Lower lobe of right lung (tissue), 2 donors: ENCODE measurements at regions not wholly inside any gene's neighbourhood (a gene's known extent, or its start where the extent isn't known, plus 50 kb on each side); places are given as distances from the start of the nearest gene placed in this dataset.

Source experiments
- ATAC-seq, 2 donors: fragments of 200-7000 bp; cut with Tn5 transposase; one replicate each; pipeline ENCODE4 v1.9.1; 2020 to 2022; ENCODE audit warnings: mild to moderate bottlenecking in 2 of 2, moderate library complexity in 2 of 2
- DNase-seq: peaks from one replicate; pipeline ENCODE4 v3.0.0-alpha.2; 2020
- H3K27ac ChIP-seq: fragments of 200-600 bp; one replicate; pipeline ENCODE4 v1.8.0; 2022
- H3K27me3 ChIP-seq: fragments of 200-600 bp; one replicate; pipeline ENCODE4 v1.8.0; 2022; ENCODE audit warnings: low read depth
- H3K36me3 ChIP-seq: fragments of 200-600 bp; one replicate; pipeline ENCODE4 v1.8.0; 2022; ENCODE audit warnings: mild to moderate bottlenecking
- H3K4me1 ChIP-seq: fragments of 200-600 bp; one replicate; pipeline ENCODE4 v1.8.0; 2022
- H3K4me3 ChIP-seq: fragments of 200-600 bp; one replicate; pipeline ENCODE4 v1.8.0; 2022; ENCODE audit warnings: mild to moderate bottlenecking
- H3K9me3 ChIP-seq: fragments of 200-600 bp; one replicate; pipeline ENCODE4 v1.8.0; 2022
- intact Hi-C: fragments of 100-400 bp; cut with DNase I; formaldehyde crosslinking; loops from one replicate; pipeline ENCODE4 v1.11.0; 2022
- TF ChIP-seq, protein P1 (sequence below): fragments of 200-600 bp; IDR thresholded peaks from one replicate; pipeline ENCODE4 v1.8.0; 2022; ENCODE audit warnings: antibody characterized with exemption, mild to moderate bottlenecking
- donor health status: DM: no; HTN: yes; CAD: no; lungs with severe emphysema.

DNA sequence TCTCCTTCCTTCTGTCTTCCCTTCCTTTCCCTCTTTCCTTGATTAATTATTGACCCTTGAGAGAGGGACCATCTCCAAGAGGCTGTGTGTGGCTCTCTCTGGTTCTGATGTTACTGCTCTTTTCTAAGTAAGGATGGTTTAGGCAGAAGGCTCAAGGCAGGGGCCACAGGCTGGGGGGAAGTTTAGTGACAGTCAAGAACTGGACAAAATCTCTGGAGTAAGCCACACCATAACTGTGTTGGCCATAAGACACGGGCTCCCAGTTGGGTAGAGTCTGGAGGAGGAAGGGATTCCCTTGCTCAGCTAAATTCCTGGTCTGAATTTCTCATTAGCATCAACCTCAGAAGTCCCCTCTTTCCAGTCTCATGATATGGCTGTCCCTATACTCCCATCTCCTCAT is 74.7 kb downstream of the BUD13 start:
- Histone ChIP-seq H3K27me3 (peaks cover 8% of the 10 kb centered on the region), H3K9me3 (no peaks in the 10 kb centered on the region), H3K36me3 (no peaks in the 10 kb centered on the region), H3K4me3 (no peak overlapping the region), H3K4me1 (no peaks in the 10 kb centered on the region), H3K27ac (no peak overlapping the region)
- TF ChIP-seq, protein P1, sequence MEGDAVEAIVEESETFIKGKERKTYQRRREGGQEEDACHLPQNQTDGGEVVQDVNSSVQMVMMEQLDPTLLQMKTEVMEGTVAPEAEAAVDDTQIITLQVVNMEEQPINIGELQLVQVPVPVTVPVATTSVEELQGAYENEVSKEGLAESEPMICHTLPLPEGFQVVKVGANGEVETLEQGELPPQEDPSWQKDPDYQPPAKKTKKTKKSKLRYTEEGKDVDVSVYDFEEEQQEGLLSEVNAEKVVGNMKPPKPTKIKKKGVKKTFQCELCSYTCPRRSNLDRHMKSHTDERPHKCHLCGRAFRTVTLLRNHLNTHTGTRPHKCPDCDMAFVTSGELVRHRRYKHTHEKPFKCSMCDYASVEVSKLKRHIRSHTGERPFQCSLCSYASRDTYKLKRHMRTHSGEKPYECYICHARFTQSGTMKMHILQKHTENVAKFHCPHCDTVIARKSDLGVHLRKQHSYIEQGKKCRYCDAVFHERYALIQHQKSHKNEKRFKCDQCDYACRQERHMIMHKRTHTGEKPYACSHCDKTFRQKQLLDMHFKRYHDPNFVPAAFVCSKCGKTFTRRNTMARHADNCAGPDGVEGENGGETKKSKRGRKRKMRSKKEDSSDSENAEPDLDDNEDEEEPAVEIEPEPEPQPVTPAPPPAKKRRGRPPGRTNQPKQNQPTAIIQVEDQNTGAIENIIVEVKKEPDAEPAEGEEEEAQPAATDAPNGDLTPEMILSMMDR, result no peak
- intact Hi-C loops, result no loop called here
- ATAC-seq, result no peak
- no peak for DNase-seq

DNA sequence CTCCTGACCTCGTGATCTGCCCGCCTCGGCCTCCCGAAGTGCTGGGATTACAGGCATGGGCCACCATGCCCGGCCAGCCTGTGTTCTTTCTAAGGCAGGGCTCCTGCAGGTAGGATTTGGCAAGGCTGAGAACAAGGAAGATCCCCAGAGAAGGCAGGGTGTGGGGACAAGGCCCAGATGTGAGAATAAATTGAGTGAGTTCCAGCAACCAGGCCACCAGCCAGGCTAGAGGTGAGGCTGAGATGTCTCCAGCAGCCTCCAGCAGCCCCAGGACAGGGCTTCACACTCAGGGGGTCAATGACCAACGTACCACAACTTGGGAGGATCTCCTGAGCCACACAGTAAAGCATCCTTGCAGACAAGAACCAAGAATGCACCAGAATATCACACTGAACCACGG is 75.1 kb downstream of the BUD13 start:
- TF ChIP-seq, protein P1, result no peak
- Histone ChIP-seq H3K9me3 (no peaks in the 10 kb centered on the region), H3K36me3 (no peaks in the 10 kb centered on the region), H3K4me3 (no peak overlapping the region), H3K4me1 (no peaks in the 10 kb centered on the region), H3K27ac (no peak overlapping the region), H3K27me3 (peaks cover 8% of the 10 kb centered on the region)
- intact Hi-C loops, result no loop called here
- DNase-seq (peak; percentile 9), ATAC-seq (no peak)

DNA sequence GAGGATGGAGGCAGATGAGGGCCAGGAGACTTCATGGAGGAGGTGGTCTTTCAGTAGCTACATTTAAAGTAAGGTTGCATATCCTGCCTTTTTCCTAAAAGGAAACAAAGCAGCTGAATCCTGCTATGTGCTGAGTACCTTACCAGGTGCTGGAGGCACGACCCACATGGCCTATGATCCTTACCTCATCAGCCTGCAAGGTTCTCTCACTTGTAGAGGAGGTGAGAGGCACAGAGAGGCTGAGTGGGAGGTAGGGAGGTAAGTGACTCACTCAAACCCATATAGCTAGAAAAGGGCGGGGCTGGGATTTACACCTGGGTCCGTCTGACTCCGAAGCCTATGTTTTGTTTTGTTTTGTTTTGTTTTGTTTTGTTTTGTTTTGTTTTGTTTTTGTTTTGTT is 75.8 kb downstream of the BUD13 start:
- H3K4me1 ChIP-seq, result no peaks in the 10 kb centered on the region
- H3K36me3 ChIP-seq, result no peaks in the 10 kb centered on the region
- TF ChIP-seq, protein P1, result no peak
- no peak for ATAC-seq
- peaks cover 8% of the 10 kb centered on the region for H3K27me3 ChIP-seq
- intact Hi-C loops, result no loop called here
- H3K9me3 ChIP-seq, result no peaks in the 10 kb centered on the region
- no peak overlapping the region for H3K4me3 ChIP-seq
- DNase-seq, result no peak
- H3K27ac ChIP-seq, result no peak overlapping the region

DNA sequence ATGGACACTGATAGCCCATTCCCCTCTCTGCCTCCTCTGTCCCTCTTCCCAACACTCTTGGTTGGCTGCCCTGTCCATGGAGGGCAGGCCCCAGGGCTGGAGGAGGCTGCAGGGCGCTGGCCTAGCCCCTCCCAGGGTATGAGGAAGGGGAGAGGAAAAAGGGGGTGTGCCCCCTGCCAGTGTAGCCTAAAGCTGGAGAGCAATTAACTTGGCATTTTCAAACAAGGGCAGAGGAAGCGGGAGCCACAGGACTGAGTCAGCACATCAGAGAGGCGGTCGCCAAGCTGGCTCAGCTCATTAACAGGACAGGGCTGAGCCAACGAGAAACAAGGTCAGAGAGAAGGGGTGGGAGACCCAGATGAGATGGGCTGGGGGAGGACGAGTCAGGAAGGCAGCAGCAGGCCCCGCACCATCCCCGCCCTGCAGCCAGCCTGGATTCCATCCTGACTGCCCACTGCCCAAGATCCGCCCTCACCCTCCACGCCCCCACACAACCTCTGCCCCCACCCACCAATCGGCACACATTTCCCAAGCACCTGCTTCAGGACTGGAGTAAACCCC is 76.3 kb downstream of the BUD13 start:
- TF ChIP-seq, protein P1, result no peak
- DNase-seq (no peak), ATAC-seq (no peak)
- H3K4me1 ChIP-seq, result no peaks in the 10 kb centered on the region
- no peaks in the 10 kb centered on the region for H3K36me3 ChIP-seq
- H3K27me3 ChIP-seq, result peaks cover 12% of the 10 kb centered on the region
- H3K27ac ChIP-seq, result no peak overlapping the region
- H3K9me3 ChIP-seq, result no peaks in the 10 kb centered on the region
- intact Hi-C loops, result no loop called here
- no peak overlapping the region for H3K4me3 ChIP-seq

DNA sequence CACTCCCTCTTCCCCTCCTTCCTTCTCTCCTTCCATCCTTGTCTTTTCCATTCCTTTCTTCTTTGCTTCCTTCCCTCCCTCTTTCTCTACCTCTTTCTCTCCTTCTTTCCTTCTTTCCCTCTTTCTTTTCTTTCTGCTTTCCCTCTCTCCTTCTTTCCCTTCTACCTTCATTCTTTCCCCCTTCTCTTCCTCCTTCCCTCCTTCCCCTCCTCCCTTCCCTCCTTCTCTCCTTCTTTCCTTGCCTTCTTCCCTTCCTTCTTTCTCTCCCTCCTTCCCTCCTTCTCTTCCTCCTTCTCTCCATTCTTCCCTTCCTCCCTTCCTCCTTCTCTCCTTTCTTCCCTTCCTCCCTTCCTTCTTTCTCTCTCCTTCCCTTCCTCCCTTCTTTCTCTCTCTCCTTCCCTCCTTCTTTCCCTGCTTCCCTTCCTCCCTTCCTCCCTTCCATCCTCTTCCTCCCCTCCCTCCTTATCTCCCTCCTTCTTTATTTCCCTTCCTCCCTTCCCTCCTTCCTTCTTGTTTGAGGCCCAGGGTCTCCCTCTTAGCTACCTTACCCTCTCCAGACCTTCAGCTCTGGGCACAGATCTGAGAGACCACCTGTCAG is 77.0 kb downstream of the BUD13 start:
- no peak overlapping the region for H3K27ac ChIP-seq
- TF ChIP-seq, protein P1, result no peak
- no peaks in the 10 kb centered on the region for H3K9me3 ChIP-seq
- no peaks in the 10 kb centered on the region for H3K36me3 ChIP-seq
- peaks cover 13% of the 10 kb centered on the region for H3K27me3 ChIP-seq
- no peak for DNase-seq
- intact Hi-C loops, result no loop called here
- no peak overlapping the region for H3K4me3 ChIP-seq
- no peaks in the 10 kb centered on the region for H3K4me1 ChIP-seq
- no peak for ATAC-seq
